GM18909 (cell line): ENCODE measurements at regions not wholly inside any gene's neighbourhood (a gene's known extent, or its start where the extent isn't known, plus 50 kb on each side); places are given as distances from the start of the nearest gene placed in this dataset.
"Not testable (repeated sequence)": the region's sequence is repeated elsewhere in the genome, so short reads cannot be mapped to it uniquely, and the experiment has no call there.

Source experiments
- ATAC-seq: cut with Tn5 transposase; IDR thresholded peaks from one replicate; pipeline ENCODE4 v1.9.1; 2021; ENCODE audit warnings: mild to moderate bottlenecking; ENCODE audit not compliant: unreplicated experiment, poor library complexity

GRCh38 chr7:119197172-119197876 is 972.8 kb downstream of the ANKRD7 start:
- peak; percentile 6 for ATAC-seq

GRCh38 chr7:119197877-119198527 is 973.5 kb downstream of the ANKRD7 start:
- ATAC-seq = peak; percentile 92

- no peak for ATAC-seq
Measured at GRCh38 chr7:119219663-119220062, 995.2 kb downstream of the ANKRD7 start.

GRCh38 chr7:119223930-119224329 is 999.4 kb downstream of the ANKRD7 start:
- no peak for ATAC-seq

GRCh38 chr7:119228482-119228881 is 1004.0 kb downstream of the ANKRD7 start:
- no peak for ATAC-seq

GRCh38 chr7:119232091-119232490 is 1007.6 kb downstream of the ANKRD7 start:
- ATAC-seq = no peak

- no peak for ATAC-seq
Measured at GRCh38 chr7:119233015-119233414, 1008.5 kb downstream of the ANKRD7 start.

GRCh38 chr7:119252962-119253361 is 1020.0 kb upstream of the KCND2 start:
- no peak for ATAC-seq

GRCh38 chr7:119254742-119255141 is 1018.2 kb upstream of the KCND2 start:
- no peak for ATAC-seq

GRCh38 chr7:119256001-119256400 is 1017.0 kb upstream of the KCND2 start:
- no peak for ATAC-seq

- ATAC-seq = no peak
Measured at GRCh38 chr7:119256446-119257131, 1016.4 kb upstream of the KCND2 start.

GRCh38 chr7:119266790-119267189 is 1006.2 kb upstream of the KCND2 start:
- not testable (repeated sequence) for ATAC-seq

- peak; percentile 95 for ATAC-seq
Measured at GRCh38 chr7:119270045-119270464, 1002.9 kb upstream of the KCND2 start.

- no peak for ATAC-seq
Measured at GRCh38 chr7:119270644-119271043, 1002.3 kb upstream of the KCND2 start.

- ATAC-seq = no peak
Measured at GRCh38 chr7:119271147-119271779, 1001.7 kb upstream of the KCND2 start.

GRCh38 chr7:119281181-119281846 is 991.7 kb upstream of the KCND2 start:
- ATAC-seq = no peak

GRCh38 chr7:119283353-119283752 is 989.6 kb upstream of the KCND2 start:
- ATAC-seq = no peak

GRCh38 chr7:119288416-119288815 is 984.6 kb upstream of the KCND2 start:
- ATAC-seq = no peak

- not testable (repeated sequence) for ATAC-seq
Measured at GRCh38 chr7:119300341-119300740, 972.6 kb upstream of the KCND2 start.

- ATAC-seq = no peak
Measured at GRCh38 chr7:119320316-119320715, 952.7 kb upstream of the KCND2 start.
